AG09319 (cell line): ENCODE measurements at regions not wholly inside any gene's neighbourhood (a gene's known extent, or its start where the extent isn't known, plus 50 kb on each side); places are given as distances from the start of the nearest gene placed in this dataset.

Source experiments
- DNase-seq: peaks from one replicate; pipeline ENCODE4 v3.0.0-alpha.2; 2010; ENCODE audit warnings: low read depth; ENCODE audit errors: extremely low read depth
- TF ChIP-seq, protein P1 (sequence below): IDR thresholded peaks from 2 replicates; pipeline ENCODE4 v1.5.1; 2011; ENCODE audit warnings: low read depth, mild to moderate bottlenecking, inconsistent platforms, low read length, moderate library complexity

DNA sequence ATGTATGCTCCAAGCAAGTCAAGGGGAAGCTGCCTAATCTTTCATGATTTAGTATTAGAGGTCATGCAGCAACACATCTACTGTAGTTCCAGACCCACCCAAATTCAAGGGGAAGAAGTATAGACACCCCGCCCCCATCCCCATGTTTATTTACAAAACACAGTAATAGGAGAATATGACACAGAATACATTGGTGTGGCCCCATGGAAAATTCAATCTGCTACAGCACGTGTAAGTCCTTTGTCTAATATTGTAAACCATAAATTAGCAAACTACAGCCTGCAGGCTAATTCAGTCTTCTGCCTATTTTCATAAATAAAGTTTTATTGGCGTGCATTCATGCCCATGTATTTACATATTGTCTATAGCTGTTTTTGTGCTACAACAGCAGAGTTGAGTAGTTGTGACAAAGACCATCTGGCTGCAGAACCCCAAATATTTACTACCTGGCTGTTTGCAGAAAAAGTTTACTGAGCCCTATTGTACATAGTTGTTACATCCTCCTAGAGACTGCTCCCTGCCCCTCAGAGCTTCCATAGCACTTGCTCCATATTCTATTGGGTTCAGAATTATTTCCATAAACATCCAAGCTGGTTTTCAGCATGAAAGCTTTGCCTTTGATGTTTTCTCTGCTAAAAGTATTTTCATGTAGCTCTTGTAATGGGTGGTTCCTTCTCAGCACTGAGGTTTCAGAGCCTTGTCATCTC lies 326.8 kb upstream of the CPEB2 start:
- DNase-seq = no peak
- TF ChIP-seq, protein P1, sequence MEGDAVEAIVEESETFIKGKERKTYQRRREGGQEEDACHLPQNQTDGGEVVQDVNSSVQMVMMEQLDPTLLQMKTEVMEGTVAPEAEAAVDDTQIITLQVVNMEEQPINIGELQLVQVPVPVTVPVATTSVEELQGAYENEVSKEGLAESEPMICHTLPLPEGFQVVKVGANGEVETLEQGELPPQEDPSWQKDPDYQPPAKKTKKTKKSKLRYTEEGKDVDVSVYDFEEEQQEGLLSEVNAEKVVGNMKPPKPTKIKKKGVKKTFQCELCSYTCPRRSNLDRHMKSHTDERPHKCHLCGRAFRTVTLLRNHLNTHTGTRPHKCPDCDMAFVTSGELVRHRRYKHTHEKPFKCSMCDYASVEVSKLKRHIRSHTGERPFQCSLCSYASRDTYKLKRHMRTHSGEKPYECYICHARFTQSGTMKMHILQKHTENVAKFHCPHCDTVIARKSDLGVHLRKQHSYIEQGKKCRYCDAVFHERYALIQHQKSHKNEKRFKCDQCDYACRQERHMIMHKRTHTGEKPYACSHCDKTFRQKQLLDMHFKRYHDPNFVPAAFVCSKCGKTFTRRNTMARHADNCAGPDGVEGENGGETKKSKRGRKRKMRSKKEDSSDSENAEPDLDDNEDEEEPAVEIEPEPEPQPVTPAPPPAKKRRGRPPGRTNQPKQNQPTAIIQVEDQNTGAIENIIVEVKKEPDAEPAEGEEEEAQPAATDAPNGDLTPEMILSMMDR = no peak

DNA sequence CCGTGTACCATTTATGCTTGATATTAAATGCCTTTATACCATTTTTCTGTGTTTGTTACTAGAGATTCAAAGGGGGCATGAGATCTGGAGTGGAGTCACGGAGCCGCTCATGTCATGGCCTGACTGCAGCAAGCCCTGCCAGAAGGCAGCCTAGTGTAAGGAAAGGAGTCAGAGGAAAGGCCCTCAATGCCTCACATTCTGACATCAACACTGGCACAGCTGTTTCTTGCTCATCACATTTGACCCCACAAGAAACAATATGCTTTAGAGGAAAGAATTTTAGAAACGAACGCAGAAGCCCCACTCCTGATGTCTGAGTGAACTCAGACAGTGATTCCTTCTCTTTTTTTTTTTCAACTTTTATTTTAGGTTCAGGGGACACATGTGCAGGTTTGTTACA lies 322.4 kb upstream of the CPEB2 start:
- DNase-seq = no peak
- TF ChIP-seq, protein P1 = no peak

DNA sequence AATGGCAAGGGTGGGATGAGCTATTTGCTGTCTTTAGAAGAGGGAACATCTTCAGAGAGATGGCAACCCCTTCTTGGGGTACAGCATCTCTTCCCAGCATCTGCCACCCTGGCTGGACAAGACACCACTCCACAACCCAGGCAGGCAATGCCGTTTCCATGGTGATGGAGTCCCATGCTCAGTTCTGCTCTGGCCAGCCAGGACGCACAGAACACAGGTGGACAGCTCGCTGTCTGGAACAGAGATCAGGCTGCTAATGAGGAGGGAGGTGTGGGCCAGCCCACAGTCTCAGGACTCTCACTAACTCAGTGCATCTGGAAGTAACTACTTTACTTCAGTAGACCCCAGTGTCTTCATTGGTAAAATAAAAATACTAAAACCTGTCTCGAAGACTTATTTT lies 321.0 kb upstream of the CPEB2 start:
- no peak for DNase-seq
- TF ChIP-seq, protein P1 = no peak

DNA sequence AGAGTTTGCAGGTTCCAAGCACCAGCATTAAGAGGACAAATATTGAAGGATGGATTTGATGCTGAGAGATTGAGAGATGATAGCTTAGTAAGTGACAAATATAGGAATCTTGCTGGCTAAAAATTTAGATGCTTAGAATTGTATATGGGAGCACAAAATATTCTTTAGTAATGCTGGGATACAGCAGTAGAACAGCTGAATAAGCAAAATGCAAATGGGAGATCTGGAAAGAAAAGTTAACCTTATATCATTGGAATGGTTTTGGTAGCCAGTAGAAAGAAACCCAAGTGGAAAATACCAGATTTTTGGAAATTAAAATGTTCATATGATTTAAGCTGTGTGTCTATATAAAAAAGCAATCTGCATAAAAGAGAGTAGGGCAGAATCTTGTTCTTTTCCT lies 308.6 kb upstream of the CPEB2 start:
- DNase-seq = no peak
- TF ChIP-seq, protein P1 = no peak

DNA sequence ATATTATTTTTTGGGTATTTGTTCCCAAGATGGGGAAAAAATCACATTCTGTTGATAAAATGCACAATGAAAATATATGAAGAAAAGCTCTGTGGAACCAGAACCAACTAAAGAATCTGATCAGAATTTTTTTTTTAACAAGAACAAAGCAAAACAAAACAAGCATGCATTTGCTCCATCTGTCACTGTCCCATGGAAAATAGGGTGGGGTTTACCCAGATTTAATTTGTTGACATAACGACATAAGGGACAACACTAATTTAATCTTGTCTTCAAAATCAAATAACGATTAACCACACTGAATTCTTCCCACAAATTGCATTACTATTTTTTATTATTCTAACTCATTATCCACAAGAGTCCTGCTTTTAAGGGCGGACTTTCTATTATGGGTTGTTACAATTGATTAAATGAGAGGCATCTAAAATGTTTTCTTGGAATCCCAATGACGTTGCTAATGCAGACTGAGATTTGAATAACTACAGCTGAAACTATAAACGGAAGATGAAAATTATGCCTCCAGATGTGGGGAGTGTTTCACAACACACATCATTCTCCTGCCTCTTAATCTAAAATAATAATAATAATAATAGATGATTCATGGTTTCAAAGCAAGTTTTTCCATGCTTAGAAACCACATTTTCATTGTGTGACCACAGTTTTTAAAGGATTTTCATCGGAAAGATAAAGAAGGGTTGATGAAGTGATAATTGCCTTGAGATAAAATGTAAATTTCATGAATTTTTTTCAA lies 307.0 kb upstream of the CPEB2 start:
- no peak for DNase-seq
- TF ChIP-seq, protein P1 = no peak

DNA sequence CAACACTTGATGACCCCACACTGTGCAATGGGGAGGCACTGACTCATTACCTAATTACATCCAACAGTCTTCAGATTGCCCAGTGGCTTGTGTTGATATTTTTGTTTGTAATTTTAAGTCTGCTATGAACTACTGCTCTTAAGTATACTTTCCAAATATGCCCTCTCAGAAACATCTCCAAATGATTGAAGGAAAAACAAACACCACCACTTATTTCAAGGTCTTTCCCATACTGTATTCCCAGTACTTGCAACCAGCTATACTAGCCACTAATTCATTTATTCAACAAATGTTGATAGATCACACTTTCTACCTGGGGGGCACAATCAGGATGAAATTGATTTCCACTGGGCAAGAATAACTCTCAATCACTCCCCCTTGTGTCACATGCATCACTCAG lies 302.2 kb upstream of the CPEB2 start:
- DNase-seq = no peak
- TF ChIP-seq, protein P1 = no peak

DNA sequence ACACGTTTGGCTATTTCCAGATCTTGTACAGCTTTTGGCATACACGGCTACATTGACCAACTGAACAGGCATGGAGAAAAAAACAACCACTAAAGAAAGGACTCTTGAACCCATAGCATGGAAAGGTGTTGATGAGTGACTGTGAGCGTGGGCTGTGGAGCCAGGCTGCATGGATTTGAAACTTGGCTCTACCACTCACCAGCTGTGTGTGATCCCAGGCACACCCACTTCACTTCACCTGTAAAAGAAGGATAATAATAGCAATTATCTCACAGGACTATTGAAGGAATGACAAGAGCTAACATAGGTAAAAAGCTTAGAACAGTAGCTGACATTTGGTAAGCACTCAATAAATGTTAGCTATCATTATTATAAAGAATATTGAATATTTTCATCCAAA lies 301.7 kb upstream of the CPEB2 start:
- TF ChIP-seq, protein P1 = no peak
- no peak for DNase-seq
